A673 (cell line): ENCODE measurements at regions not wholly inside any gene's neighbourhood (a gene's known extent, or its start where the extent isn't known, plus 50 kb on each side); places are given as distances from the start of the nearest gene placed in this dataset.

ENCODE experiments used
- BruUV-seq: library from RNA; stranded (reverse); fragments of 400-500 nt; replicated peaks from 2 replicates; lab custom pipeline; 2021; lab: Mats Ljungman, UMichigan
- CTCF ChIA-PET: fragments of 300-600 bp; sonication (Branson Sonifier 250); formaldehyde crosslinking; loops from one replicate; lab custom pipeline; 2022; ENCODE audit warnings: antibody characterized with exemption; lab: Charles Lee
- POLR2A ChIA-PET: fragments of 300-600 bp; sonication (Branson Sonifier 250); formaldehyde crosslinking; loops from one replicate; lab custom pipeline; 2022; ENCODE audit warnings: antibody characterized with exemption; ENCODE audit not compliant: low non-redundant PET; lab: Charles Lee
- DNase-seq: peaks from one replicate; pipeline ENCODE4 v3.0.0-alpha.2; 2015; ENCODE audit warnings: low spot score
- H3K27ac ChIP-seq: fragments of 200-600 bp; sonication (generic); 2 replicates; pipeline ENCODE4 v1.5.1; 2016; ENCODE audit warnings: mixed run types, low read depth, mild to moderate bottlenecking, mixed read lengths, antibody characterized with exemption, low read length; ENCODE audit not compliant: poor library complexity, severe bottlenecking
- H3K27me3 ChIP-seq: fragments of 200-600 bp; sonication (generic); replicated peaks from 2 replicates; pipeline ENCODE4 v1.6.1; 2017; ENCODE audit warnings: mixed run types, low read depth, mild to moderate bottlenecking, mixed read lengths, antibody characterized with exemption, low read length; ENCODE audit not compliant: insufficient read depth, poor library complexity
- H3K36me3 ChIP-seq: fragments of 200-600 bp; sonication (generic); 2 replicates; pipeline ENCODE4 v1.6.1; 2016; ENCODE audit warnings: mixed run types, mild to moderate bottlenecking, mixed read lengths, antibody characterized with exemption, low read length; ENCODE audit not compliant: insufficient read depth, poor library complexity, severe bottlenecking
- H3K4me1 ChIP-seq: fragments of 200-600 bp; sonication (generic); 2 replicates; pipeline ENCODE4 v1.6.1; 2017; ENCODE audit warnings: mixed run types, mild to moderate bottlenecking, mixed read lengths, antibody characterized with exemption, low read length; ENCODE audit not compliant: insufficient read depth, poor library complexity, severe bottlenecking
- H3K4me3 ChIP-seq: fragments of 200-600 bp; sonication (generic); 2 replicates; pipeline ENCODE4 v1.5.1; 2016; ENCODE audit warnings: low read depth, mixed run types, mild to moderate bottlenecking, mixed read lengths, low read length; ENCODE audit not compliant: poor library complexity, severe bottlenecking
- H3K9me3 ChIP-seq: fragments of 200-600 bp; sonication (generic); 2 replicates; pipeline ENCODE4 v1.6.1; 2016; ENCODE audit warnings: mixed run types, low read depth, mild to moderate bottlenecking, mixed read lengths, antibody characterized with exemption, low read length; ENCODE audit not compliant: poor library complexity, severe bottlenecking
- CTCF ChIP-seq: fragments of 300-800, 200-600 bp; sonication (generic); conservative IDR thresholded peaks from 2 replicates; pipeline ENCODE4 v1.5.1; 2017; ENCODE audit warnings: low read depth, mild to moderate bottlenecking, antibody characterized with exemption, low read length, moderate library complexity, mixed read lengths
- EZH2 ChIP-seq: fragments of 200-600 bp; sonication (generic); IDR thresholded peaks from 2 replicates; pipeline ENCODE4 v1.6.1; 2017; ENCODE audit warnings: borderline replicate concordance, low read depth, mild to moderate bottlenecking, mixed read lengths, antibody characterized with exemption, low read length; ENCODE audit not compliant: poor library complexity, severe bottlenecking
- intact Hi-C: fragments of 100-400 bp; cut with micrococcal nuclease; formaldehyde crosslinking; loops from one replicate; pipeline ENCODE4 v1.10.0; 2022; ENCODE audit not compliant: unreplicated experiment

GRCh38 chr4:189502841-189503435 is 437.7 kb upstream of the FRG1 start:
- TF ChIP-seq CTCF, result no peak
- no peak for TF ChIP-seq EZH2
- no peak overlapping the region for H3K27ac ChIP-seq
- peaks cover 11% of the 10 kb centered on the region for H3K27me3 ChIP-seq
- no TSS peak for BruUV-seq
- no peaks in the 10 kb centered on the region for H3K4me1 ChIP-seq
- no peak for DNase-seq
- intact Hi-C loops, result no loop called here
- CTCF ChIA-PET, result no interaction called here
- POLR2A ChIA-PET, result no interaction called here
- H3K36me3 ChIP-seq, result no peaks in the 10 kb centered on the region
- H3K9me3 ChIP-seq, result no peaks in the 10 kb centered on the region
- no peak overlapping the region for H3K4me3 ChIP-seq

GRCh38 chr4:189504220-189504619 is 436.5 kb upstream of the FRG1 start:
- BruUV-seq, result no TSS peak

GRCh38 chr4:189505380-189505779 is 435.3 kb upstream of the FRG1 start:
- peaks cover 5% of the 10 kb centered on the region for H3K27me3 ChIP-seq
- no peaks in the 10 kb centered on the region for H3K9me3 ChIP-seq
- no TSS peak for BruUV-seq
- no peak overlapping the region for H3K4me3 ChIP-seq
- no peaks in the 10 kb centered on the region for H3K36me3 ChIP-seq
- intact Hi-C loops, result no loop called here
- ChIA-PET CTCF (no interaction called here), POLR2A (no interaction called here)
- no peaks in the 10 kb centered on the region for H3K4me1 ChIP-seq
- no peak for DNase-seq
- no peak overlapping the region for H3K27ac ChIP-seq
- TF ChIP-seq CTCF, result no peak
- no peak for TF ChIP-seq EZH2

More at GRCh38 chr4:189504220-189504619, 436.5 kb upstream of the FRG1 start:
- Histone ChIP-seq H3K27ac (no peak overlapping the region), H3K27me3 (peaks cover 5% of the 10 kb centered on the region), H3K36me3 (no peaks in the 10 kb centered on the region), H3K4me1 (no peaks in the 10 kb centered on the region), H3K9me3 (no peaks in the 10 kb centered on the region), H3K4me3 (no peak overlapping the region)
- ChIA-PET CTCF (no interaction called here), POLR2A (no interaction called here)
- DNase-seq, result no peak
- TF ChIP-seq CTCF, result no peak
- TF ChIP-seq EZH2, result no peak
- intact Hi-C loops, result no loop called here
